ENCODE measurements at regions not wholly inside any gene's neighbourhood (a gene's known extent, or its start where the extent isn't known, plus 50 kb on each side); places are given as distances from the start of the nearest gene placed in this dataset.
"Not testable (repeated sequence)": the region's sequence is repeated elsewhere in the genome, so short reads cannot be mapped to it uniquely, and the experiment has no call there.

- intact Hi-C loops (cut with DNase I), result no loop called here
Observed at GRCh38 chr4:64857198-64857597, 447.9 kb upstream of the TECRL start.

DNA sequence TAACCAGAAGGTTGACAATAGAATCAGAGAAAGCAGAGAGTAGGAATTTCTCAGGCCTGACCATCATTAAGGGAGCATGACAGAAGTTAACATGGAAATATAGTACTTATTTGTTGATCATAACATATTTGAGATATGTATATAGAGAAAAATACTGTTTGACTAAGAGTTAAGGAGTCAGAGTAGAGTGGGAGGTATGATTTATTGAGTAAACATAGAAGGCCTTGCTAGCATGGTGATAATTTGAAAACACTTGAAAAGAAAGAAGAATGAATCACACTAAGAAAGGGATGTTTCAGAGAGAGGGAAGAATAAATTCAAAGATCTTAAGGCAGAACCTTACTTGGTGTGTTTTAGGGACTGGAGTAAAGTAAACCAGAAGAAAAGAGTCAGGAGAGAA lies 437.2 kb upstream of the TECRL start:
- intact Hi-C loops (cut with DNase I), result no loop called here

More at GRCh38 chr4:64857198-64857597, 447.9 kb upstream of the TECRL start:
- DNase-seq, result no peak

GRCh38 chr4:64829749-64830148 lies 420.5 kb upstream of the TECRL start:
- intact Hi-C loops (cut with DNase I), result no loop called here
- DNase-seq, result no peak

More for the DNA sequence above, 437.2 kb upstream of the TECRL start:
- no peak for DNase-seq

GRCh38 chr4:64824591-64824990 lies 415.3 kb upstream of the TECRL start:
- DNase-seq, result no peak
- intact Hi-C loops (cut with DNase I), result no loop called here

GRCh38 chr4:64822405-64822804 lies 413.2 kb upstream of the TECRL start:
- intact Hi-C loops (cut with DNase I), result no loop called here
- DNase-seq, result no peak

DNA sequence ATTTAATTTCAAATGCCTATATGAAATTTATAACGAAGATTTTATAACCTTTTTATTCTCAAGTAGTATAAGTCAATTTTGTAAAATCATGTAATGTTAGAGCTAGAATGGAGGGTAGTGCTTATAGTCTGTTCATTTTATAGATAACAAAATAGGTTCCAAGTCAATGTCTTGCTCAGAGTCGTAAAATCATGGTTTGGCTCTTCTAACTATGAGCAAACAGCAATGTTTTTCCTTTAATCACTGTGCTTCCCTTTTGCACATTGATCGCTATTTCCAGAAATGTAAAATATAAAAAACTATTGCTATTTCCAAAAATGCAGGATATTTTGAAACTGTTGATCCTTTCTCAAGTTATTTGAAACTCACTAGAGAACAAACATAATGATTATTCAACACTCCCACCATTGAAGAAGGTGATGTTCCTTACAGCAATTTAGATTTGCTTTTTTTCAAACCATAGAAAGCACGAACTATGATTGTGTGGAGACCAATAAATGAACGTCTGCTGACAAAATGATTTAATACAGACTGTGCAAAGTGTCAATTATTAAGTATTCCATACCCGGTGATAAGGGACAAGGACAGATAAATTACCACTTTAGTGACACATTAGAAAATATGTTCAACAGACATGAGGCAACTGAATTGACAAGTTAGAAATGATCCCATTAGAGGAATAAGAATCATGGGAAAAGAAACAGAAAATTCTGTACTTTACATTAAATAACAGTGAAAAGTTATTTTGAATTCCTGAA lies 412.1 kb upstream of the TECRL start:
- intact Hi-C loops (cut with DNase I), result no loop called here
- no peak for DNase-seq

- no peak for DNase-seq
- intact Hi-C loops (cut with DNase I), result no loop called here
Observed at GRCh38 chr4:64814616-64815015, 405.4 kb upstream of the TECRL start.

GRCh38 chr4:64807821-64808220 lies 398.6 kb upstream of the TECRL start:
- intact Hi-C loops (cut with DNase I), result no loop called here
- no peak for DNase-seq

- intact Hi-C loops (cut with DNase I), result no loop called here
- peak in 1 of 10 donors; percentile 42 for DNase-seq
Observed at GRCh38 chr4:64799751-64800150, 390.5 kb upstream of the TECRL start.

GRCh38 chr4:64798828-64799227 lies 389.6 kb upstream of the TECRL start:
- intact Hi-C loops (cut with DNase I); DNase-seq: not testable (repeated sequence)

GRCh38 chr4:64796581-64796980 lies 387.3 kb upstream of the TECRL start:
- intact Hi-C loops (cut with DNase I), result no loop called here
- DNase-seq, result no peak

DNA sequence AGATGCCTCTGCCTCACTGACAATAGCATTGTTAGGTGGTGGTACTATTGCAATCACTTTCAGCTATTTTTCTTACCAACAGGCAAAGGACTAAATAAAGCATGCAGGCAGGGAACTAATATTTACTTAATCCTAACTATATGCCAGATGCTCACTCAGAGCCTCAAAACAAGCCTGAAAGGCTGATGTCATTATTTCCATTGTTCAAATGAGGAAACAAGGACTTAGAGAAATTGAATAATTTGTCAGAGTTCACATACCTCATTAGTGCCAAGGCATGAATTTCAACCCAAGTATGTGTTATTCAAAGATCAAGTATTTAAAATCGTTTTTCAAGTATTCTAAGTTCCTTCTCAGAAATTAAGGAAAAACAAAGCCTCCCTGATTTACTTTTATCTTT lies 374.9 kb upstream of the TECRL start:
- DNase-seq, result no peak
- intact Hi-C loops (cut with DNase I), result no loop called here

- no peak for DNase-seq
- intact Hi-C loops (cut with DNase I), result no loop called here
Observed at GRCh38 chr4:64781737-64782326, 372.6 kb upstream of the TECRL start.

DNA sequence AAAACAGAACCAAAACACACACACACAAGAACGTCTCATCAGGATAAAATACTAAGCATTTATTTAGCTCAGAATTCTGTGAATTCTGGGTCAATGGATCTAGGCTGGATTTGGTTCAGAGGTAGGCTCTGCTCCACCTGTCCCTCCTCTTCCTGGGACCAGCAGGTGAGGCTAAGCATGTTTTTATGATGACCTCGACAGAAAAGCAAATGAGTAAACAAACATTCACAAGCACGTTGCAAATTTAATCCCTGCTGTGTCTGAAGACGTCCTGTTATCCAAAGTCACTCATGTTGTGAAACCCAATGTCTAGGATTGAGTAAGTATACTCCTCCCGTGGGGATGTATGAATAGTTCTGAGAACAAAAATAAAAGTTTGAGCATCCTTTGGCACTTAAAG lies 371.4 kb upstream of the TECRL start:
- intact Hi-C loops (cut with DNase I), result no loop called here
- no peak for DNase-seq

- intact Hi-C loops (cut with DNase I), result no loop called here
- DNase-seq, result no peak
Observed at GRCh38 chr4:64777286-64777685, 368.0 kb upstream of the TECRL start.

DNA sequence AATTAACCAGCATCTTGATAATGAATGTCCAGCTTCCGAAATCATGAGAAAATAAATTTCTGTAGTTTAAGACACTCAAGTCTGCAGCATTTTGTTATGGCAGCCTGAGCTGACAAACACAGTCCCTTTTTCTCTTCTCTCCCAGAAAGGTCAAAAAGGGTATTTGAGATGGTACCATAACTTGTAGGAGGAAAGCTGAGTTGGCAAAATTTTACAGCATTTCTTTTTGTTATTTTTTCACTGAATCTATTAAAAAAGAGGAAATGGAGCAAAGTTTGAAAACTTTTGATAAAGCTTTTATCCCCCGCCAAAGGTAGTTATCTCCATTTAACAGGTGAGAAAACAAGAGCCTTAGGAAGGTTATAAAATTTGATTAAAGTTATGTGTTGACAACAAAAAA lies 367.6 kb upstream of the TECRL start:
- intact Hi-C loops (cut with DNase I), result no loop called here
- DNase-seq, result no peak

DNA sequence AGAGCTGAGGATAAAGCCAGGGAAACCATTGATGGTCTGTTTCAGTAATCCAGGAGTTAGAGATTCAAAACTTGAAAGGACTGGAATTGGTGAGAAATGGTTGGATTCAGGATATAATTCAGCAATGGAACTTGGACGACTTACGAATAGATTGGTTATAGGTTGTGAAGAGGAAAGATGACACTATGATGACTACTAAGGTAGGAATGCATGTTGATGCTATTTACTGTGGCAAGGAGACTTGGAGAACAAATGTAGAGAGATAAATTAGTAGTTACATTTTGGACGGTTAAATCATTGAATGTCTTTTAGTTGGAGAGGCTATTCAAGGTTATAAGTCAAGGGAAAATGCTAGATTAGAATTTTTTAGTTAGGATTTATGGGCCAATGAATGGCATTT lies 365.4 kb upstream of the TECRL start:
- intact Hi-C loops (cut with DNase I), result no loop called here
- DNase-seq, result no peak

GRCh38 chr4:64771149-64771548 lies 361.9 kb upstream of the TECRL start:
- DNase-seq, result no peak
- intact Hi-C loops (cut with DNase I), result no loop called here

GRCh38 chr4:64767547-64767946 lies 358.3 kb upstream of the TECRL start:
- intact Hi-C loops (cut with DNase I), result no loop called here

DNA sequence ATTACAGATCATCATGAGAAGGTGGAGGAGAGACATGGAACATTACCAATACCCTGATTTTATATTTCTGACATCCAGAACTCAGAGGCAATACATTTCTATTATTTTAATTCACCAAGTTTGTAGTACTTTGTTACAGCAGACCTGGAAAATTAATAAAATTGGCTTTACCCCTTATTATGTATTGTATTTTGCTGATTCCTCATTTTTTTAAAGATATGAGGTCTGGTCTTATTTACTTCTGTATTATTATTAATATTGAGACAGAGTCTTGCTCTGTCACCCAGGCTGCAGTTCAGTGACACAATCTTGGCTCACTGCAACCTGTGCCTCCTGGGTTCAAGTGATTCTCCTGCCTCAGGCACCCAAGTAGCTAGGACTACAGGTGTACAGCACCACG lies 357.3 kb upstream of the TECRL start:
- intact Hi-C loops (cut with DNase I), result no loop called here
- DNase-seq, result no peak

More at GRCh38 chr4:64767547-64767946, 358.3 kb upstream of the TECRL start:
- no peak for DNase-seq

- intact Hi-C loops (cut with DNase I), result no loop called here
- DNase-seq, result no peak
Observed at GRCh38 chr4:64756016-64756415, 346.8 kb upstream of the TECRL start.
